Ectodermal cell (in vitro differentiated cells): ENCODE measurements at regions not wholly inside any gene's neighbourhood (a gene's known extent, or its start where the extent isn't known, plus 50 kb on each side); places are given as distances from the start of the nearest gene placed in this dataset.

Experiments
- H3K27ac ChIP-seq: 2 replicates; pipeline ENCODE4 v1.7.0; 2013; ENCODE audit warnings: mild to moderate bottlenecking, low read depth, low read length; ENCODE audit not compliant: insufficient read depth, poor library complexity, severe bottlenecking
- H3K27me3 ChIP-seq: 2 replicates; pipeline ENCODE4 v1.7.0; 2013; ENCODE audit warnings: mild to moderate bottlenecking, low read length; ENCODE audit not compliant: insufficient read depth, control insufficient read depth, poor library complexity, severe bottlenecking
- H3K36me3 ChIP-seq: one replicate; pipeline ENCODE4 v1.7.0; 2013; ENCODE audit warnings: low read length; ENCODE audit not compliant: control insufficient read depth, insufficient read depth
- H3K4me1 ChIP-seq: one replicate; pipeline ENCODE4 v1.7.0; 2013; ENCODE audit warnings: low read length; ENCODE audit not compliant: control insufficient read depth, insufficient read depth
- H3K4me3 ChIP-seq: 2 replicates; pipeline ENCODE4 v1.7.0; 2013; ENCODE audit warnings: low read depth, low read length, control low read depth; ENCODE audit not compliant: insufficient read depth
- H3K9me3 ChIP-seq: 2 replicates; pipeline ENCODE4 v1.7.0; 2013; ENCODE audit warnings: mild to moderate bottlenecking, low read length, moderate library complexity; ENCODE audit not compliant: control insufficient read depth
- WGBS, 2 experiments: methylation state at CpG; one replicate each; pipeline ENCODE4 v1.1.7; 2013; ENCODE audit warnings: missing lambda C conversion rate in 2 of 2; 5-methylcytosine and 5-hydroxymethylcytosine counted together

DNA sequence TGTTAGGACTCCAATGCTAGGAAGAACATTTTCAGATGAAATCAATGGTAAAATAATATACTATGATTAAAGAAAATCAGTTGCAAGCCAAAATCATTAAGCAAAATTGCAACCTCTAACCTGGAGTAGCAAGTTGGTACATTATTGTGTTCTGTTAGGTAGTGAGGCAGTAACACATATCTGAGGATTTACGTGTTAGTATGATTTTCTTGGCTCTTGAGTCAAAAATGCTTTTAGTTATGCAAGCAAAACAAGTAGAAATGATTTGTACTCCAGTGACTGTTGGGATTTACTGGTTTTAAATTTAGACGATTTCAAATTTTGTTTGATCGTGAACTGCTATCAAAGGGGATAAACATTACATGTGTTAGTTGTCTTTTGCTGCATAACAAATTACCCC, 293.0 kb upstream of the BTBD3 start:
- H3K27me3 ChIP-seq: no peaks in the 10 kb centered on the region
- H3K36me3 ChIP-seq: no peaks in the 10 kb centered on the region
- H3K9me3 ChIP-seq: no peaks in the 10 kb centered on the region
- 93 to 96% methylated on average over 3 of the region's 3 CpGs for WGBS, 2 experiments
- no peak overlapping the region for H3K4me3 ChIP-seq
- no peak overlapping the region for H3K27ac ChIP-seq
- no peaks in the 10 kb centered on the region for H3K4me1 ChIP-seq

DNA sequence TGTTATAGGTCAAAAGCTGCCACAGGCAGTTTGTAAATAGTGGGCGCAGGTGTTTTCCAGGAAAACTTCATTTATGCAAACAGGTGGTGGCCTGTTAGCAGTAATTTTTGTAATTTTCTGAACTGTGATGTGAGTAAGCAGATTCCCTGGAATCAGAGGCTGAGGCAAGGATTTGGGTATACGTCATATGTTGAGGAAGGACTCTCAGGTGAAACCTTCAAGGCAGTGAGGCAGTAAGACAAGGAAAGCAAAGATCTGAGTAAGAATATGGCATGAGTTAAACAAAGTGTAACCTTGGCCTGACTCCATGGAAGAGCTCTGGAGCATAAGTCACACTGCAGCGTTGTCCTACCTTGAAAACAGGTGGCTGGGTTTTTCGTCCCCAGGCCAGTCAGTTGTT, 291.1 kb upstream of the BTBD3 start:
- Histone ChIP-seq H3K36me3 (no peaks in the 10 kb centered on the region), H3K9me3 (no peaks in the 10 kb centered on the region), H3K27me3 (no peaks in the 10 kb centered on the region), H3K4me3 (no peak overlapping the region), H3K4me1 (no peaks in the 10 kb centered on the region), H3K27ac (no peak overlapping the region)
- 92 to 97% methylated on average over 4 of the region's 4 CpGs for WGBS, 2 experiments

DNA sequence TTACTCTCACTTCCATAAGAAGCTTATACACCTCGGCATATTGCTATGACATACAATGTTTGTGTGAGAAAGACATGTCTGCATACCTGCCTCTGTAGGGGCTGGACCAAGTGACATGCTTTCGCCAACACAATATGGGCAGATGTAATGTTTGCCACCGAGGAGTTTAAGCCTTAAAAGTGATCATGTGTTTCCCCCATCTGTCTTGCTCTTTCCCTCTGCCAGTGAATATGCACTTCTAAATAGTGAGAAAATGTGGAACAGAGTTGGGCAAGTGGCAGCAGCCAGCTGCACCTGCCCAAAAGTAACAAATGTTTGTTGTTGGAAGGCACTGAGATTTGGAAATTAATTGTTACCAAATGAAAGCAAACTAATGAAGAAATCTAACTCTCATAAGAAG, 274.8 kb upstream of the BTBD3 start:
- no peak overlapping the region for H3K27ac ChIP-seq

DNA sequence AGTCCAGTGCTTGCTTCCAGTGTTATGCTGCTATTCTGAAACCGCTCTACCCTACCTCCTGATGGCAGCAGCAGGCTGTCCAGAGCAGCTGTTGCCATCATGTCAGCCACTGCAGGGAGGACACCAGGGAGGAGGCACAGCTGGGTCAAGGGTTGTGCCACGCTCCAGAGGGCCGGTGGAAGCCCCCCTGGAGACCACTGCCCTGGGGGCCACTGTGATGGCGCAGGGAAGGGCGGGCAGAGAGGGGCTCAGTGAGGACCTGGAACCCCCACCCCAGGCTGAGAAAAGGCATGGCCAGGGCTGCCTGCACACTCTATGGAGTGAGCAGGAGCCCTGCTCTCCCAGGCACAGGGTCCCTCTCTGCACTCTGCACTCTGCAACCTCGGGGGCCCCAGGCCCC, 271.3 kb upstream of the BTBD3 start:
- no peak overlapping the region for H3K4me3 ChIP-seq
- no peak overlapping the region for H3K27ac ChIP-seq
- H3K27me3 ChIP-seq: no peaks in the 10 kb centered on the region
- peaks cover 3% of the 10 kb centered on the region for H3K9me3 ChIP-seq
- no peaks in the 10 kb centered on the region for H3K4me1 ChIP-seq
- no peaks in the 10 kb centered on the region for H3K36me3 ChIP-seq
- 89 to 91% methylated on average over 6 of the region's 6 CpGs for WGBS, 2 experiments

More for the DNA sequence above, 274.8 kb upstream of the BTBD3 start:
- H3K27me3 ChIP-seq: no peaks in the 10 kb centered on the region
- peaks cover 3% of the 10 kb centered on the region for H3K9me3 ChIP-seq
- H3K36me3 ChIP-seq: no peaks in the 10 kb centered on the region
- WGBS, 2 experiments: 97% methylated on average over 3 of the region's 3 CpGs
- no peaks in the 10 kb centered on the region for H3K4me1 ChIP-seq
- H3K4me3 ChIP-seq: no peak overlapping the region

DNA sequence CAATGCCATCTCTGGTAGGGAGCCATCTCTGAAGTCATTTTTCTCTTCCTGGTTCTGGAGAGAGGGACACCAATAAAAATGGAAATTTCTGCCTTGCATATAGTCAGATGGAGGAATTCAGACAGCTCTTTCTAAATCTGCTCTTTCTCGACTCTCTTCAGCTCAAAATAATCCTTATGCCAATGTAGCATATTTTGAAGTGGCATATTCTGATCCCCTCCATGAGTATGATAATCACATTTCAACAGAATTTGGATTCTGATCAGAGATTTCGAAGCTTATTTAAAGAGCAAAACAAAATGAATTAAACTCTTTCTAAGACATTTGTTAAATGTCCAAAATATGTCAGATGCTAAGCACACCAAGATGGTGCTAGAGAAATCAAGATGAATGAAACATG, 267.1 kb upstream of the BTBD3 start:
- Histone ChIP-seq H3K36me3 (no peaks in the 10 kb centered on the region), H3K9me3 (peaks cover 3% of the 10 kb centered on the region), H3K4me3 (no peak overlapping the region), H3K27me3 (no peaks in the 10 kb centered on the region), H3K27ac (no peak overlapping the region), H3K4me1 (no peaks in the 10 kb centered on the region)
- 94 to 100% methylated on average over 2 of the region's 2 CpGs for WGBS, 2 experiments

DNA sequence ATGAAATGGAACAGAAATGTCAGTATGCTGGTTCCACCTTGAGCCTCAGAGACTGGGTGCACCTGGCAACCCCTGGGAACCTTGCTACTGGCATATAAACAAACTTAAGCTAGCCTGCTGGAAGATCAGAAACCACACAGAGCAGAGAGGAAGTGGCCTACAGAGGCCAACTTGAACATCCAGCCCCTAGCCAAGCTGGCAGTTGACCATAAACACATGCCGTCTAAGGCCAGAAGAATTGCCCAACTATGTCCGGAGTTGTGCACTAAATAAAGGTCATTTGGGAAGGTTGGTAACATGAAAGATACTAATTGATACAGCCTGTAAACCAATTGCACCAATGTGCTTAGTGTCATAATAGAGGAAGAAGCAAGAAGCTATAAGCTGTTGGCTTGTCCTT, 266.6 kb upstream of the BTBD3 start:
- Histone ChIP-seq H3K4me3 (no peak overlapping the region), H3K27me3 (no peaks in the 10 kb centered on the region), H3K4me1 (no peaks in the 10 kb centered on the region), H3K9me3 (peaks cover 3% of the 10 kb centered on the region), H3K36me3 (no peaks in the 10 kb centered on the region), H3K27ac (no peak overlapping the region)
- WGBS, 2 experiments: 98 to 99% methylated on average over 2 of the region's 2 CpGs

DNA sequence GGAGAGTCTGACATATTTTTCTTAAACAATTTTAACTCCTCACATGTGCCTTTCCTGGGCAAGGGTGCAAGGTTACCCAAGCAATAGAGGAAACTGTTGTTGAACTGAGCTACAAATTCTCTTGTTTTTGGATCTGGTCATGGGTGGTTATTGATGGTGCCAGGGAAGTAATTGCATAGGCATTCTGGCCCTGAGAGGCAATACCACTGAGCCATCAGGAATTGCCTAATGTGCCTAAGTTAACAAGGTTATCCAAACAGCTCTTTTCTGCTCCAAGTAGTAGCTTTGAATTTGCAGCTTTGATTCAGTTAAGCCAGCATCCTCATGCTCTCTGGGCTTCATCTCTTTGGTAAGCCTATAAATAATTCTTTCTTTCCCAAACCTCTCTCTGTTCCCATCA, 266.0 kb upstream of the BTBD3 start:
- H3K27ac ChIP-seq: no peak overlapping the region
- no peaks in the 10 kb centered on the region for H3K36me3 ChIP-seq
- no peaks in the 10 kb centered on the region for H3K4me1 ChIP-seq
- H3K9me3 ChIP-seq: peaks cover 3% of the 10 kb centered on the region
- no peaks in the 10 kb centered on the region for H3K27me3 ChIP-seq
- H3K4me3 ChIP-seq: no peak overlapping the region

DNA sequence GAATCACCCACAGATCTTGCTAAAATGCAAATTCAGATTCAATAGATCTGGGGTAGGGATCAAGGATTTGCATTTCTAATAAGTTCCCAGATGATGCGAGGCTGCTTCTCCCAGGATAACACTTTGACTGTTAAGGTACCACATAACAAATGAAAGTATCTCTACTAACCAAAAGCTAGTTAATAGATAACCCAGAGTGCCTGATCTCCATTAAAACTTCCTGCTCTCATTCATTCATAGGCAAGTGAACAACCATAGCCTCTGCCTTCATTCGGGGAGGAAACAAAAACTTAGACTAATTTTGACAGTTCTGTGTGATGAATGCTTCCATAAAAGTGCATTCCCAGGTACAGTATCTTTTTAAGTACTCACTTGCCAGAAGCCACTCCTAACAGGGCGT, 265.6 kb upstream of the BTBD3 start:
- Histone ChIP-seq H3K9me3 (peaks cover 1% of the 10 kb centered on the region), H3K36me3 (no peaks in the 10 kb centered on the region), H3K27ac (no peak overlapping the region), H3K4me1 (no peaks in the 10 kb centered on the region), H3K4me3 (no peak overlapping the region), H3K27me3 (no peaks in the 10 kb centered on the region)
- WGBS, 2 experiments: 69 to 74% methylated on average over 3 of the region's 3 CpGs

DNA sequence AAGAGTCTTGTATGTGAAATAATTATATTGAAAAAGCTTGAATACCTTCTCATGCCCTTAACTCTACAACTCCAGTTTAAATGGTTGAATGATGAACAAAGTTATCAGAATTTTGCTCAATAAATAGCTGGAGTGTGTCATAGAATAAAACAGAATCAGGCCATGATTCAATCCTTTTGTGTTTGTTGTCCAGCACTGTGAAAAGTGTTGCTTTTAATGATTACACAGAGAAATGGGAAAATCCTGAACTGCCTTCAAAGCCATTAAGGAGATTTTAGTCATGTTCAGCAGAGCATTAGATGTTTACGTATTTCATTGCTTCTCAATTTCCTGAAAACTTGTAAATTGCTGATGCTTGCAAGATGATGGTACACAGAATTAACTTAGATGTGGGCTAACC, 262.9 kb upstream of the BTBD3 start:
- no peaks in the 10 kb centered on the region for H3K36me3 ChIP-seq
- no peaks in the 10 kb centered on the region for H3K27me3 ChIP-seq
- no peak overlapping the region for H3K27ac ChIP-seq
- 100% methylated on average over 1 of the region's 1 CpG for WGBS, 2 experiments
- no peak overlapping the region for H3K4me3 ChIP-seq
- no peaks in the 10 kb centered on the region for H3K4me1 ChIP-seq
- no peaks in the 10 kb centered on the region for H3K9me3 ChIP-seq

DNA sequence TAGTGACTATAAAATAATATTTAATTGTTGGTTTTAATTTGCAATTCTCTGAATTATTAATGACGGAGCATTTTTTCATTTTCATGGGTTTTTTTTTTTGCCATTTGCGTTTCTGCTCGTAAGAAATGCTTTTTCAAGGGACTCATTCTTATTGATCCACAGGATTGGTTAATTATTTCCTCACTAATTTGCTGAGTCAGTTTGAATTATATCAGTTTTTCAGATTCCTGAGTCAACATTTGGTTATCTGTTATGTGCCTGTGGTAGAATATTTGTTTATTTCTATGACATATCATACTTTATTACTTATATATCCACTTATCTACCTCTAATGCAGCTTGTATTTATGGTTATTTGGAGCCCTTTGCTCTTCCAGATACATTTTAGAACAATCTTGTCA, 257.0 kb upstream of the BTBD3 start:
- Histone ChIP-seq H3K36me3 (no peaks in the 10 kb centered on the region), H3K4me3 (no peak overlapping the region), H3K27me3 (no peaks in the 10 kb centered on the region), H3K27ac (no peak overlapping the region), H3K4me1 (no peaks in the 10 kb centered on the region), H3K9me3 (no peaks in the 10 kb centered on the region)
- 93 to 100% methylated on average over 3 of the region's 3 CpGs for WGBS, 2 experiments

DNA sequence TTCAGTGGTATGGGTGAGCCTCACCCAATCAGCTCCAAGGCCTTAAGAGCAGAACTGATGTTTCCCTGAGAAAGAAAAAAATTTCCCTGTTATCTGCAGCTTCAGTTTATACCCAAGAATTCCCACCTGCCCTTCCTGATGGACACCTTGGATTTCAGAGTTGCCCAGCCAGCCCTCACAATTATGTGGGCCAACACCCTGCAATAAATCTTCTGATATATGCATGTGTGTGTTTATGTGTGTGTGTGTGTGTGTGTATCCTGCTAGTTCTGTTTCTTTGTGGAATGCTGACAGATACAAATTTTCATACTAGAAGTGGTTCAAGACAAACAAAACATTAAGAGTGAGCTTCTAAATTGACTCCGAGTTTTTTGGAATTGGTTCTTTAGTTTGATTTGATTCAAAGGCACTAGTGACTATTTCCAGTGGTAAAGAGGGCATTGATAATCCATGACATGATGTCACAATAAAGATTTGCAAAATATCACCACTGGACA, 246.6 kb upstream of the BTBD3 start:
- no peaks in the 10 kb centered on the region for H3K36me3 ChIP-seq
- no peaks in the 10 kb centered on the region for H3K27me3 ChIP-seq
- no peak overlapping the region for H3K4me3 ChIP-seq
- no peak overlapping the region for H3K27ac ChIP-seq
- 70 to 94% methylated on average over 1 of the region's 1 CpG for WGBS, 2 experiments
- H3K4me1 ChIP-seq: no peaks in the 10 kb centered on the region
- no peaks in the 10 kb centered on the region for H3K9me3 ChIP-seq
